Loucy (cell line): ENCODE measurements at regions not wholly inside any gene's neighbourhood (a gene's known extent, or its start where the extent isn't known, plus 50 kb on each side); places are given as distances from the start of the nearest gene placed in this dataset.

ENCODE experiments used
- H2AFZ ChIP-seq: fragments of 200-600 bp; sonication (generic); 2 replicates; pipeline ENCODE4 v1.6.0; 2016; ENCODE audit warnings: antibody characterized with exemption, mild to moderate bottlenecking, low read length, moderate library complexity
- H3F3A ChIP-seq: fragments of 200-600 bp; 2 replicates; pipeline ENCODE4 v1.6.0; 2016; ENCODE audit warnings: antibody characterized with exemption, low read depth, mild to moderate bottlenecking
- H3K27me3 ChIP-seq: fragments of 200-600 bp; sonication (generic); 2 replicates; pipeline ENCODE4 v1.6.1; 2014; ENCODE audit warnings: low read length, mild to moderate bottlenecking; ENCODE audit not compliant: insufficient read depth, poor library complexity, severe bottlenecking
- H3K36me3 ChIP-seq: fragments of 200-600 bp; sonication (generic); 2 replicates; pipeline ENCODE4 v1.6.1; 2016; ENCODE audit warnings: low read length; ENCODE audit not compliant: insufficient read depth
- H3K4me1 ChIP-seq: fragments of 200-600 bp; sonication (generic); 2 replicates; pipeline ENCODE4 v1.5.1; 2014; ENCODE audit warnings: low read length, mild to moderate bottlenecking; ENCODE audit not compliant: insufficient read depth, poor library complexity, severe bottlenecking
- H3K4me2 ChIP-seq: fragments of 200-600 bp; sonication (generic); 2 replicates; pipeline ENCODE4 v1.6.0; 2014; ENCODE audit warnings: antibody characterized with exemption, low read length, low read depth, mild to moderate bottlenecking; ENCODE audit not compliant: poor library complexity, severe bottlenecking
- H3K4me3 ChIP-seq: fragments of 200-600 bp; sonication (generic); 2 replicates; pipeline ENCODE4 v1.5.1; 2014; ENCODE audit warnings: low read length, mild to moderate bottlenecking, mixed read lengths; ENCODE audit not compliant: poor library complexity, severe bottlenecking
- H3K79me2 ChIP-seq: fragments of 200-600 bp; sonication (generic); 2 replicates; pipeline ENCODE4 v1.6.1; 2014; ENCODE audit warnings: low read length; ENCODE audit not compliant: insufficient read depth
- H3K9ac ChIP-seq: fragments of 200-600 bp; sonication (generic); 2 replicates; pipeline ENCODE4 v1.6.0; 2014; ENCODE audit warnings: mild to moderate bottlenecking, low read depth, low read length, moderate library complexity; ENCODE audit not compliant: poor library complexity, severe bottlenecking
- H3K9me2 ChIP-seq: fragments of 200-600 bp; sonication (generic); replicated peaks from 2 replicates; pipeline ENCODE4 v1.6.1; 2016; ENCODE audit warnings: low read depth, low read length, mixed read lengths
- H3K9me3 ChIP-seq: fragments of 200-600 bp; sonication (generic); 2 replicates; pipeline ENCODE4 v1.6.1; 2014; ENCODE audit warnings: mild to moderate bottlenecking, antibody characterized with exemption, low read length, low read depth; ENCODE audit not compliant: insufficient read depth
- H4K20me1 ChIP-seq: fragments of 200-600 bp; sonication (generic); 2 replicates; pipeline ENCODE4 v1.6.0; 2014; ENCODE audit warnings: antibody characterized with exemption, low read length, mild to moderate bottlenecking; ENCODE audit not compliant: insufficient read depth, poor library complexity, severe bottlenecking
- EZH2phosphoT487 ChIP-seq: fragments of 200-600 bp; IDR thresholded peaks from 2 replicates; pipeline ENCODE4 v1.6.1; 2018; ENCODE audit warnings: antibody characterized with exemption, mild to moderate bottlenecking, moderate library complexity, borderline replicate concordance
- TF ChIP-seq, protein P1 (sequence below): fragments of 200-600 bp; sonication (generic); conservative IDR thresholded peaks from 2 replicates; pipeline ENCODE4 v1.5.1; 2014; ENCODE audit warnings: mild to moderate bottlenecking, antibody characterized with exemption, low read length

DNA sequence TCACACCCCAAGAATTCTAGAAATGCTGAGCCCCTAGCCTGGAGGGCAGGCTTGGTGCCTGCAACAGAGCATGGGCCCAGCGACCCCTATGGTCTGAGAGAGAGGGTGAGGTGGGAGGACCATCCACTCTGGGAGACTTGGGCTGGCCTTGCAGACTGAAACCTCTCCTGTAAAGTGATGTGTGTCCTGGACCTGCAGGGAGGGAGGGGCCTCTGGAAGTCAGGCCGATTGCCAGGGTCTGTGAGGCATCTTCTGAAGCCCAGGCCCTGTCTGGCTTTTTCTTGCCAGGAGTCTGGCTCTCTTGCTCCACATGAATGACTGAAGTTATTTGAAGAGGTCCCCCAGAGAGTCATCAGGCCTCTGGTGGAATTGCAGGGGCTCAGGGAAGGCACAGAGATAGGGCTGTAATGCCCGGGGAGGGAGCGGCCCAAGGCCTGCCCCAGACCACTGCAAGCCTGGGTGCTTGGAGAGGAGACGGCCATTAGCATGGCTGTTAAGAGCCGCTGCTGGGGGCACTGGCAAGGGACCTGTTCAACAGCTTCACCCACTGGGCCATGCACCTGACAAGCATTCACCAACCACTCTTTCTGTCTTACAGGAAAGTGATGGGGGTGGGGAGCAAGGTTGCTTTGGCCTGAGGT lies 56.0 kb upstream of the CHRNA7 start:
- Histone ChIP-seq H4K20me1 (no peaks in the 10 kb centered on the region), H3K4me2 (no peak overlapping the region), H3K4me3 (no peak overlapping the region), H2AFZ (no peak overlapping the region), H3K4me1 (no peaks in the 10 kb centered on the region), H3K36me3 (no peaks in the 10 kb centered on the region), H3K9ac (no peak overlapping the region), H3K27me3 (no peaks in the 10 kb centered on the region), H3F3A (no peaks in the 10 kb centered on the region), H3K79me2 (no peaks in the 10 kb centered on the region), H3K9me2 (no peaks in the 10 kb centered on the region), H3K9me3 (no peaks in the 10 kb centered on the region)
- no peak for TF ChIP-seq EZH2phosphoT487
- TF ChIP-seq, protein P1, sequence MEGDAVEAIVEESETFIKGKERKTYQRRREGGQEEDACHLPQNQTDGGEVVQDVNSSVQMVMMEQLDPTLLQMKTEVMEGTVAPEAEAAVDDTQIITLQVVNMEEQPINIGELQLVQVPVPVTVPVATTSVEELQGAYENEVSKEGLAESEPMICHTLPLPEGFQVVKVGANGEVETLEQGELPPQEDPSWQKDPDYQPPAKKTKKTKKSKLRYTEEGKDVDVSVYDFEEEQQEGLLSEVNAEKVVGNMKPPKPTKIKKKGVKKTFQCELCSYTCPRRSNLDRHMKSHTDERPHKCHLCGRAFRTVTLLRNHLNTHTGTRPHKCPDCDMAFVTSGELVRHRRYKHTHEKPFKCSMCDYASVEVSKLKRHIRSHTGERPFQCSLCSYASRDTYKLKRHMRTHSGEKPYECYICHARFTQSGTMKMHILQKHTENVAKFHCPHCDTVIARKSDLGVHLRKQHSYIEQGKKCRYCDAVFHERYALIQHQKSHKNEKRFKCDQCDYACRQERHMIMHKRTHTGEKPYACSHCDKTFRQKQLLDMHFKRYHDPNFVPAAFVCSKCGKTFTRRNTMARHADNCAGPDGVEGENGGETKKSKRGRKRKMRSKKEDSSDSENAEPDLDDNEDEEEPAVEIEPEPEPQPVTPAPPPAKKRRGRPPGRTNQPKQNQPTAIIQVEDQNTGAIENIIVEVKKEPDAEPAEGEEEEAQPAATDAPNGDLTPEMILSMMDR = no peak

DNA sequence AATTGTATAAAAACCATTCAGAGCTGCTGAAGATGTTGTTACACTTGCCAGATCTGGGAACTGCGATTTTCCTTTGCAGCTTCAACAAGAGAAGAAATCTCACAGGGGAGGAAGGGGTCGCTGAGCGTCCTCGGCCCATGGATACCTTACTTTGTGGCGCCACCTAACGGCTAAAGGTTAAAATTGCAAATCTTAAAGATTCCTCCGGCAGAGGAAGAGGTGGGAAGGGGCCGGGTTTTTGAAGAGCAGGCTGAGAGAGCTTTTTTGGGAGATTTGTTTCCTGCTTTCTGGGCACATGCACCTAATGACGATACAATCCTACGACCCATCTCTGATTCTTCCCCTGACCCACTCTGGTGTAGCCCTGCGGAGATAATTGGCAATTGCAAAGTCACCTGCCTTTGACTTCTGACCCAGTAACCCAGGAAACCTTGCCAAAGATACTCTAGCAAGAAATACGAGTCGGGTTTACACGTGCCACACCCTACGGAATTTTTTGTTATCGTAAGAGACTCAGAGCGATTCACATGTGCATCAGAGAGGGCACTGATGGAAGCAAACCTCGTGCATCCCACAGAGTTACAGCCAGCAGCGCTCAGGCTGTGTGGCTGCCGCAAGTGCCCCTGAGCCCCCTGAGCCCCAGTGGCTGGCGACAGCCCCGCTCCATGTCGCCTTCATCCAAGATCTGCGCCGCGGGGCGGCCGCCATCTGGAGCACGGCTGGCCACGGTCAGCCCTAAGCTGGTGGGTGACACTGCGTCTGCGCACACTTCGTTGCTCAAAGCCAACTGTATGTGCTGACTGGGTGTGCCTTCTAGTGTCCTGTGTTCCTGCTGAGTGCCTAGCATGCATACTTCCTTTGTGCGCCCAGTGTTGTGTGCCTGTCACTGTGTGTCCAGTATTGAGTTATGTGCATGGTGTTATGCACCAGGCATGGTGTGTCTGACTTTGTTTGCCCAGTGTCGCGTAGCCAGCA lies 55.2 kb upstream of the CHRNA7 start:
- H3K9me2 ChIP-seq = no peaks in the 10 kb centered on the region
- no peaks in the 10 kb centered on the region for H3K27me3 ChIP-seq
- H3K36me3 ChIP-seq = no peaks in the 10 kb centered on the region
- no peaks in the 10 kb centered on the region for H3F3A ChIP-seq
- H3K79me2 ChIP-seq = no peaks in the 10 kb centered on the region
- TF ChIP-seq, protein P1 = peak; percentile 91
- TF ChIP-seq EZH2phosphoT487 = no peak
- no peak overlapping the region for H3K9ac ChIP-seq
- no peaks in the 10 kb centered on the region for H3K4me1 ChIP-seq
- H3K4me3 ChIP-seq = no peak overlapping the region
- H2AFZ ChIP-seq = peak overlapping the region; percentile 57; the same call in 1 of the 2 replicates
- H4K20me1 ChIP-seq = no peaks in the 10 kb centered on the region
- H3K4me2 ChIP-seq = no peak overlapping the region
- H3K9me3 ChIP-seq = no peaks in the 10 kb centered on the region

DNA sequence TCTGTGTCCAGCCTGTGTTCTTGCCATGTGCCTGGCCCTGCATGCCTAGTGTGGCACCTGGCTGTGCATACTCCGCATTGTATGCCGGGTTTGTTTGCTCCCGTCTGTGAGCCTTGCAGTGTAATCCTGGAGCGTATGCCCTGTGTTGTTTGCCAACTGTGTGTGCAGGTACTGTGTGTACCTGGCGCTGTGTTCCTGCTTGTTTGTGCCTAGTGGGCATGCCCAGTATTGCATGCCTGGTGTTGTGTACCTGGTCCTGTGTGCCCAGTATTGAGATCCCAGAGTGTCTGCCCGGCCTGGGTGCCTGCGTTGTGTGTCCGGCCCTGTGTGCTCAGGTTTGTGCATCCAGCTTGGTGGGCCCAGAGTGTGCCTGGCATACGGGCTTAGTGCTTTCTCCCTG lies 54.5 kb upstream of the CHRNA7 start:
- no peak overlapping the region for H3K4me3 ChIP-seq

More for the DNA sequence above, 54.5 kb upstream of the CHRNA7 start:
- Histone ChIP-seq H2AFZ (no peak overlapping the region), H4K20me1 (no peaks in the 10 kb centered on the region), H3K4me2 (no peak overlapping the region), H3K9me2 (no peaks in the 10 kb centered on the region), H3K36me3 (no peaks in the 10 kb centered on the region), H3K9me3 (no peaks in the 10 kb centered on the region), H3K4me1 (no peaks in the 10 kb centered on the region), H3K27me3 (no peaks in the 10 kb centered on the region), H3K79me2 (no peaks in the 10 kb centered on the region), H3K9ac (no peak overlapping the region), H3F3A (no peaks in the 10 kb centered on the region)
- TF ChIP-seq, protein P1 = peak; percentile 41
- TF ChIP-seq EZH2phosphoT487 = no peak
